ENCODE measurements at regions not wholly inside any gene's neighbourhood (a gene's known extent, or its start where the extent isn't known, plus 50 kb on each side); places are given as distances from the start of the nearest gene placed in this dataset.

DNA sequence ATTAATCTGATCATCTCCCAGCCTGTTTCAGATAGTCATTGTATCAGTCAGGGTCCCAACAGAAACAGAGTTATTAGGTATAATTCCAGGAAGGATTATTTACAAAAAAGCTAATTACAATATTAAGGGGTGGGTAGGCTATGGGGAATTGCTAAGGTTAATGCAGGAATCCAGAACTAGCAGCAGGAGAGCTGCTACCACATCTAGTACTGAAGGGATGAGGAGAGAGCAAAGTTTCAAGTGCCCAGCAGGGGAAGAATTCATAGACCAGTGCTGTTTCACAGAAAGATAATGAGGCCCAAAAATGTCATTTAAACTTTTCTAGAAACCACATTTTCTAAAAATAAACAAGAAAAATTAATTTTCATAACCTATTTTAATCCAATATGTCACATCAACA, 284.2 kb downstream of the HACE1 start:
- no peak for TF ChIP-seq EP300 (IDR thresholded peaks at IDR 0.05; ENCODE audit: borderline replicate concordance)
- no peak for TF ChIP-seq TAF1 (IDR thresholded peaks at IDR 0.05; ENCODE audit: low read depth)
- no peak for TF ChIP-seq CEBPB (IDR thresholded peaks at IDR 0.05)
- TF ChIP-seq, protein P1, sequence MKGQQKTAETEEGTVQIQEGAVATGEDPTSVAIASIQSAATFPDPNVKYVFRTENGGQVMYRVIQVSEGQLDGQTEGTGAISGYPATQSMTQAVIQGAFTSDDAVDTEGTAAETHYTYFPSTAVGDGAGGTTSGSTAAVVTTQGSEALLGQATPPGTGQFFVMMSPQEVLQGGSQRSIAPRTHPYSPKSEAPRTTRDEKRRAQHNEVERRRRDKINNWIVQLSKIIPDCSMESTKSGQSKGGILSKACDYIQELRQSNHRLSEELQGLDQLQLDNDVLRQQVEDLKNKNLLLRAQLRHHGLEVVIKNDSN (IDR thresholded peaks at IDR 0.05): no peak
- no peak for TF ChIP-seq NFIC (IDR thresholded peaks at IDR 0.05)
- TF ChIP-seq TCF12 (IDR thresholded peaks at IDR 0.05; ENCODE audit: low read depth): no peak
- TF ChIP-seq, protein P2, sequence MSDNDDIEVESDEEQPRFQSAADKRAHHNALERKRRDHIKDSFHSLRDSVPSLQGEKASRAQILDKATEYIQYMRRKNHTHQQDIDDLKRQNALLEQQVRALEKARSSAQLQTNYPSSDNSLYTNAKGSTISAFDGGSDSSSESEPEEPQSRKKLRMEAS (IDR thresholded peaks at IDR 0.05): no peak
- TF ChIP-seq YY1 (IDR thresholded peaks at IDR 0.05; ENCODE audit: low read depth): no peak
- TF ChIP-seq FOXM1 (IDR thresholded peaks at IDR 0.05; ENCODE audit: borderline replicate concordance, low read depth): no peak
- TF ChIP-seq CREB1 (IDR thresholded peaks at IDR 0.05; ENCODE audit: low read depth): no peak
- no peak for TF ChIP-seq TEAD4 (IDR thresholded peaks at IDR 0.05)
- no peak for TF ChIP-seq ZBTB7A (IDR thresholded peaks at IDR 0.05; ENCODE audit: low read depth)
- TF ChIP-seq EGR1 (IDR thresholded peaks at IDR 0.05): no peak
- TF ChIP-seq, protein P3, sequence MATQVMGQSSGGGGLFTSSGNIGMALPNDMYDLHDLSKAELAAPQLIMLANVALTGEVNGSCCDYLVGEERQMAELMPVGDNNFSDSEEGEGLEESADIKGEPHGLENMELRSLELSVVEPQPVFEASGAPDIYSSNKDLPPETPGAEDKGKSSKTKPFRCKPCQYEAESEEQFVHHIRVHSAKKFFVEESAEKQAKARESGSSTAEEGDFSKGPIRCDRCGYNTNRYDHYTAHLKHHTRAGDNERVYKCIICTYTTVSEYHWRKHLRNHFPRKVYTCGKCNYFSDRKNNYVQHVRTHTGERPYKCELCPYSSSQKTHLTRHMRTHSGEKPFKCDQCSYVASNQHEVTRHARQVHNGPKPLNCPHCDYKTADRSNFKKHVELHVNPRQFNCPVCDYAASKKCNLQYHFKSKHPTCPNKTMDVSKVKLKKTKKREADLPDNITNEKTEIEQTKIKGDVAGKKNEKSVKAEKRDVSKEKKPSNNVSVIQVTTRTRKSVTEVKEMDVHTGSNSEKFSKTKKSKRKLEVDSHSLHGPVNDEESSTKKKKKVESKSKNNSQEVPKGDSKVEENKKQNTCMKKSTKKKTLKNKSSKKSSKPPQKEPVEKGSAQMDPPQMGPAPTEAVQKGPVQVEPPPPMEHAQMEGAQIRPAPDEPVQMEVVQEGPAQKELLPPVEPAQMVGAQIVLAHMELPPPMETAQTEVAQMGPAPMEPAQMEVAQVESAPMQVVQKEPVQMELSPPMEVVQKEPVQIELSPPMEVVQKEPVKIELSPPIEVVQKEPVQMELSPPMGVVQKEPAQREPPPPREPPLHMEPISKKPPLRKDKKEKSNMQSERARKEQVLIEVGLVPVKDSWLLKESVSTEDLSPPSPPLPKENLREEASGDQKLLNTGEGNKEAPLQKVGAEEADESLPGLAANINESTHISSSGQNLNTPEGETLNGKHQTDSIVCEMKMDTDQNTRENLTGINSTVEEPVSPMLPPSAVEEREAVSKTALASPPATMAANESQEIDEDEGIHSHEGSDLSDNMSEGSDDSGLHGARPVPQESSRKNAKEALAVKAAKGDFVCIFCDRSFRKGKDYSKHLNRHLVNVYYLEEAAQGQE (IDR thresholded peaks at IDR 0.05; ENCODE audit: low read depth): no peak

DNA sequence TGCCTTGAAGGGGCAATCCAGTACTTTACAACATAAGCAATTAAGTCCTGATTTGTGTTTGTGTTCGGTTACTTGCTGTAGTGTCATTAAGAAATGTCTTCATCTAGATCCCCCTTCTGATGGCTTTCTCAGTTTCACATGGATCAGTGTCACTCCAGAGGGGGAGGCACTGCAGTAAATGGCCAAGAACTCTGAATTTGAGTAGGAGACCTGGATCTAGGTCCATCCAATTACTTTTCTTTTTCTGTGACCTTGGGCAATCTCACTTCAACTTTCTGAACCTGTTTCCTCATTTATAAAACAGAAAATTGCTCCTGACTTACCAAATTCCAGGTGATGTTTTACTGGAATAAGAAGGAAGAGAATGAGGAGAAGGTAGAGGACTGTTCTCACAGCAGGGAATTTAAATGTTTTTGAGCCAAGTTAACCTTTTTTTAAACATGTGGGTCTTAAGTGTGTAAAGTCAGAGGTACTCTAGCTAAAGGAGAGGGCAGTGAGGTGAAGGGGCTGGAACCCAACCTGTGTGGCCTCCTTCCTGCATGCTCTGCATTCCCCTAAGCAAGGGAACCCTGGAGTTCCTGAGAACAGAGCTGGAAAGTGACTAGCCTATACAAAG, 285.5 kb downstream of the HACE1 start:
- TF ChIP-seq NFIC (IDR thresholded peaks at IDR 0.05) (no peak), TEAD4 (IDR thresholded peaks at IDR 0.05) (no peak), RAD21 (IDR thresholded peaks at IDR 0.05; ENCODE audit: low read depth) (no peak), CREB1 (IDR thresholded peaks at IDR 0.05; ENCODE audit: low read depth) (no peak), YY1 (IDR thresholded peaks at IDR 0.05; ENCODE audit: low read depth) (no peak), ZBTB7A (IDR thresholded peaks at IDR 0.05; ENCODE audit: low read depth) (no peak), EP300 (IDR thresholded peaks at IDR 0.05; ENCODE audit: borderline replicate concordance) (no peak), FOXM1 (IDR thresholded peaks at IDR 0.05; ENCODE audit: borderline replicate concordance, low read depth) (no peak), EGR1 (IDR thresholded peaks at IDR 0.05) (no peak), TAF1 (IDR thresholded peaks at IDR 0.05; ENCODE audit: low read depth) (no peak), CEBPB (IDR thresholded peaks at IDR 0.05) (no peak), TCF12 (IDR thresholded peaks at IDR 0.05; ENCODE audit: low read depth) (no peak)
- TF ChIP-seq, protein P3 (IDR thresholded peaks at IDR 0.05; ENCODE audit: low read depth): no peak
- TF ChIP-seq, protein P1 (IDR thresholded peaks at IDR 0.05): no peak
- TF ChIP-seq, protein P2 (IDR thresholded peaks at IDR 0.05): no peak

DNA sequence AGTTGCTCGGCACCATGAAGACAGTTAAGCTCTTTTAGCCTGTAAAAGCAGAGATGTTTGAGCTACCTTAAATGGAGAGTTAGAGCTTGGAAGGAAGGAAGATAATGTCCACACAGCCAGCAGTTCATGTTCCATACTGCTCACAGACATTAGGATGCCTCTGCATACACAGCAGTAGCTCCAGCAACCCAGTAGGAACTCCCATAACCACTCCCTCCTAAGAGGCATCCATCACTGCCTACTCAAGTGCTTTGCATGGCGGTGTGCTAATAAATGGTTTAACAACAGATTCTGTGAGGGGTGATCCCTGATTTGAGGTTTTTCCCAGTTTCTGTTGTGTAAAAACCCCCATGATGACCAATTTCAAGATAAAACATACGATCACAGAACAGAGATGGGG, 286.4 kb downstream of the HACE1 start:
- TF ChIP-seq, protein P3 (IDR thresholded peaks at IDR 0.05; ENCODE audit: low read depth): no peak
- TF ChIP-seq TEAD4 (IDR thresholded peaks at IDR 0.05) (no peak), NFIC (IDR thresholded peaks at IDR 0.05) (no peak), TCF12 (IDR thresholded peaks at IDR 0.05; ENCODE audit: low read depth) (no peak), CREB1 (IDR thresholded peaks at IDR 0.05; ENCODE audit: low read depth) (no peak), TAF1 (IDR thresholded peaks at IDR 0.05; ENCODE audit: low read depth) (no peak), FOXM1 (IDR thresholded peaks at IDR 0.05; ENCODE audit: borderline replicate concordance, low read depth) (no peak), EGR1 (IDR thresholded peaks at IDR 0.05) (no peak), YY1 (IDR thresholded peaks at IDR 0.05; ENCODE audit: low read depth) (no peak), RAD21 (IDR thresholded peaks at IDR 0.05; ENCODE audit: low read depth) (no peak), CEBPB (IDR thresholded peaks at IDR 0.05) (no peak), EP300 (IDR thresholded peaks at IDR 0.05; ENCODE audit: borderline replicate concordance) (no peak)
- TF ChIP-seq, protein P2 (IDR thresholded peaks at IDR 0.05): no peak
- TF ChIP-seq, protein P1 (IDR thresholded peaks at IDR 0.05): no peak

Measured in Ishikawa (cell line).